ENCODE measurements at regions not wholly inside any gene's neighbourhood (a gene's known extent, or its start where the extent isn't known, plus 50 kb on each side); places are given as distances from the start of the nearest gene placed in this dataset.

DNA sequence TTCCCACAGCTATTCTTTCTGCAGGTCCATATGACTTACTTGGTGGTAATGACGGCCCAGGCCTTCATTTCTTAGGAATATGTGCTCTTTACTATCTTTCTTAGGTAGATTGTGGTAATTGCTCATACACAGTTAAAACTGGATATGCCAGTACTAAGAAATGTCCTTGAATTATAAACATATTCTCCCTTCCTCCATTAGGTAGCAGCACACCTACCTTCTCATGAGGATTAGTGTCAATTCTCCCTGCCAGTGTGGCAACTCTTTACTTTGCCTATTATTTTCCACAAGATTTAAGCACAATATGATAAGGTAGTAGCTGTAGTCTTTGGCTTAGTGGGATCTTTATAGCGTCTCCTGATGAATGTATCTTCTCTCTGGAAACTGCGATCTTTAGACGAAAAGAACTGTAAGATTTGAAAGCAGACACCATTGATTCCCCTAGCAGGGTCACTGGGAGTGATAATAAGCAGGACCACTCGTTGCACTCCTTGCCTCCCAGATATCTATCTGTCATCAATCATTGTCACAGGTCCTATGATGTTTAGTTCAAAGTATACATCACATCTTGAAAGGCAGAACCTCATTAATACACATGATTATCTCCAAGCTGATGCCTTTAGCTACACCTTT lies 1240.7 kb downstream of the C4orf33 start:
- TF ChIP-seq ZFX (IDR thresholded peaks at IDR 0.05; ENCODE audit: borderline replicate concordance) = no peak
- TF ChIP-seq, protein P1, sequence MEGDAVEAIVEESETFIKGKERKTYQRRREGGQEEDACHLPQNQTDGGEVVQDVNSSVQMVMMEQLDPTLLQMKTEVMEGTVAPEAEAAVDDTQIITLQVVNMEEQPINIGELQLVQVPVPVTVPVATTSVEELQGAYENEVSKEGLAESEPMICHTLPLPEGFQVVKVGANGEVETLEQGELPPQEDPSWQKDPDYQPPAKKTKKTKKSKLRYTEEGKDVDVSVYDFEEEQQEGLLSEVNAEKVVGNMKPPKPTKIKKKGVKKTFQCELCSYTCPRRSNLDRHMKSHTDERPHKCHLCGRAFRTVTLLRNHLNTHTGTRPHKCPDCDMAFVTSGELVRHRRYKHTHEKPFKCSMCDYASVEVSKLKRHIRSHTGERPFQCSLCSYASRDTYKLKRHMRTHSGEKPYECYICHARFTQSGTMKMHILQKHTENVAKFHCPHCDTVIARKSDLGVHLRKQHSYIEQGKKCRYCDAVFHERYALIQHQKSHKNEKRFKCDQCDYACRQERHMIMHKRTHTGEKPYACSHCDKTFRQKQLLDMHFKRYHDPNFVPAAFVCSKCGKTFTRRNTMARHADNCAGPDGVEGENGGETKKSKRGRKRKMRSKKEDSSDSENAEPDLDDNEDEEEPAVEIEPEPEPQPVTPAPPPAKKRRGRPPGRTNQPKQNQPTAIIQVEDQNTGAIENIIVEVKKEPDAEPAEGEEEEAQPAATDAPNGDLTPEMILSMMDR (IDR thresholded peaks at IDR 0.05) = peak; percentile 84
- no peak overlapping the region for H3K27ac ChIP-seq

DNA sequence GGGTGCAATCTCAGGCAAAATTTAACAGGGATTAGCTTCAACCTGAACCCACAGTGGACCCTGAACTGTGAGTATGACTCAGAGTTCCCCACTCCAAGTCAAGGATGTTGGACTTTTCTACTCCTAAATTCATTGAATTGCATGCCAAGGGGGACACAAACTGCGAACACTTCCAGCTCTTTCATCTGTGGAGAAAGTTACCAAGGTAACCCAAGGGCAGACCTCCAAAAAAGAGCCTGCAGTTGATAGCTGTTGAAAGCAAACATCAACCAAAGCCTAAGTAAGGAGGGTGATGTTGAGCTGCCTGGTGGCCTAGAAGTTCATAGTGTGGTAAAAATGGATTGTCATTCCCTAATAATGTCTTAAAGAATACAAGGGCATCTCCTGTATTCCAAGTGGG lies 1242.9 kb downstream of the C4orf33 start:
- H3K27ac ChIP-seq = no peak overlapping the region
- TF ChIP-seq, protein P1 (IDR thresholded peaks at IDR 0.05) = no peak
- no peak for TF ChIP-seq ZFX (IDR thresholded peaks at IDR 0.05; ENCODE audit: borderline replicate concordance)

DNA sequence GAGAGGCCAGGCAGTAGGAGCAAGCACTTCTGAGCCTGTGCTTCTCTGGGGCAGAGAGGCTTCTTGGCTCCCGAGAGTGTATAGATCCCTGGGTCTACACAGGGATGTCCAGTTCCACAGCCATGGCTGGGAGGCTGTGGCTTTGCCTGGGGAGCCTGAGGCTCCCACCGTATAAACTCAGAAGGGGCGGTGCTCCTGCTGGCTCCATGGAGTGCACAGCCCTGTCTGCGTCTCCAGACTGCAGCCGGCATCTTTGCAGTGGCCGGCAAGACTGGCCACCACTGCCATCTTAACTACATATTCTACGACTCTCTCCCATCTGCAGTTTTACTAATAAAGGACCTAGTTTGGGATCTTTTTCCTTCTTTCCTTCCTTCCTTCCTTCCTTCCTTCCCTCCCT lies 1253.8 kb downstream of the C4orf33 start:
- TF ChIP-seq, protein P1 (IDR thresholded peaks at IDR 0.05) = no peak
- TF ChIP-seq ZFX (IDR thresholded peaks at IDR 0.05; ENCODE audit: borderline replicate concordance) = no peak
- no peak overlapping the region for H3K27ac ChIP-seq

DNA sequence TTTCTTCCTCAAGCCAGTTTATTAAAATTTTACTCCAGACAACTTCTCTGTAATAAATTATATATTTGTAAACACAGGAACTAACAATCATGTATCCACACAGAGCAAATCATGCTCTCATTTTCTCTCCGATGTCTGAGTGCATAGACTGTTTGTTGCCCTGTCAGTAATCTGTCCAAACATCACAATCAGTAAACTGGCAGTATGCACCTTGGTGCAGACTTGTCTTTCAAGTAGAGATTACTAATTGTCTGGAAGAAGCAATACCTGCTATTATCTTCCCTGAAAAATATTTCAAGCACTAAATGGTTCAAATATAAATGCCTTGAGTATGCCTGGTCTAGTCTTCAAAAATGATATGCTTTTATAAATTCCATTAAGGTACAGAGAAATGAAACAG lies 1260.9 kb downstream of the C4orf33 start:
- no peak for TF ChIP-seq ZFX (IDR thresholded peaks at IDR 0.05; ENCODE audit: borderline replicate concordance)
- no peak overlapping the region for H3K27ac ChIP-seq

DNA sequence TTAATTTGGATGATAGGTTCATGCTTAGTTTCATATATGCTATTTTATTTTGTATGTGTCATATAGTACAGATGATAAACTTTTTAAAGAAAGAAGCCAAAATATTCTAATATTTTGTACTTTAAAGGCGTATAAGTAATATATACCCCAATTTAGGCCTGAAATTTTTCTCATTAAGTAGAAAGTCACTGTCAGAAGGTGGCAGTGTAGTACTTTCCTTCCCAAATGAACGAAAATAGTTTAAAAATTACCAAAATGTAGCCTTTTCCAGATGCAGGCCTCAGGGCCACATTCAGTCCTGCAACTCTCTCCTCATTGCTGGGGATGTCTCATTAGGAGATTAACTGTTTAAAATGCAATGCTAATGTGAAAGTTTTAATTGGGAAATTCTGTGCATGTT lies 1263.6 kb downstream of the C4orf33 start:
- H3K27ac ChIP-seq = no peak overlapping the region
- no peak for TF ChIP-seq ZFX (IDR thresholded peaks at IDR 0.05; ENCODE audit: borderline replicate concordance)
- TF ChIP-seq, protein P1 (IDR thresholded peaks at IDR 0.05) = peak; percentile 42

DNA sequence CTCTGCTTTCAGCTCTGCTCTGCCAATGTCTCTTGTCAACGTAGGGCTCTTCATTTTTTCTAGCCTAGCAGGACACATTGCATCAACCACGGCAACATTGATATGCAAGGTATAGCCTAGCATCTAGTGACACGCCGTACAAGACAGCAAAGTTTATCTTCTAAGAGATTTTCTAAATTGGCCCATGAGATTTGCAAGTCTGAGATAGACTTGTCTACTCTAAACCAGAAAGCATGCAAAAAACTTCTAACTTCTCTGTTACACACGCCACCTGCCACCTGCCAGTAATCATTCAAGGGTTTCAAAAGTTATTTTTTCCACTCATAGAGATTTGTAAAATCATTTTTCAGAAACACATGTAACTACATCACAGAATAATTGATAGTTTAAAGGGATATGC lies 1265.7 kb downstream of the C4orf33 start:
- TF ChIP-seq, protein P1 (IDR thresholded peaks at IDR 0.05) = no peak
- no peak for TF ChIP-seq ZFX (IDR thresholded peaks at IDR 0.05; ENCODE audit: borderline replicate concordance)

DNA sequence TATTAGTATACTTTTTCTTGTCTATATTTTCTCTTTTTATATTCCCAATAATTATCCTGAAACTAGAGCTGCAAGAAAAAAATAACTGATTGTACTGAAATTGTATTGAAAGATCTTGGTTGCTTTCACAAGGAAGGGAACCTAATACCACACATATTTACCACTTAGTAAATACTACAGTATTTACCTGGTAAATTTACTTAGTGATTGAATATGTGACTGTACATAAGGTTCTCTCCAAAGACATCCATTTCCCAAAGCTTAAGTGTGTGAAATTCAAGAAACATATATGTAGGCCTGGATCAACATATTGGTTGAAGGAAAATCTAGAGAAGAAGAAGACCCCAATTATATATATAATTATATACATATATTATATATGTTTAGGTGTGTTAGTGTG lies 1272.7 kb downstream of the C4orf33 start:
- TF ChIP-seq, protein P1 (IDR thresholded peaks at IDR 0.05) = no peak
- TF ChIP-seq ZFX (IDR thresholded peaks at IDR 0.05; ENCODE audit: borderline replicate concordance) = no peak

More for the DNA sequence above, 1265.7 kb downstream of the C4orf33 start:
- H3K27ac ChIP-seq = no peak overlapping the region

DNA sequence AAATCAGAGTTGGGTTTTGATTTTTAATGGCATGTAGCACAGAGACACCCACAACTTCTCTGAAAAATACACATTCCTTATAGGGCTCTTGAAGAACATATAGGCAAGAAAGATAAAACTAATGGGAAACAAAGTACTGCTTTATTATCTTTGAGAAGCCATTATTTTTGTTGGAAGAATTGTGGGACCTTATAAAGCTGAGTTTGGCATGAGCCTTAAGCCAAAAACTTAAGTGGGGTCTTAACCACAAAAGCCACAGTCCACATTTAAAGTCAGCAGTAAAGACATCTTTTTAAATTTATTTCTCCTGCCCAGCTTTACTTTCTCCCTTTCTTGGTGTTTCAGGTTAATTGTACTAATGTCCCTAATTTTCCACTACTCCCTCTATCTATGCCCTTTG lies 1297.3 kb downstream of the C4orf33 start:
- H3K27ac ChIP-seq = no peak overlapping the region
- no peak for TF ChIP-seq ZFX (IDR thresholded peaks at IDR 0.05; ENCODE audit: borderline replicate concordance)
- TF ChIP-seq, protein P1 (IDR thresholded peaks at IDR 0.05) = no peak

More for the DNA sequence above, 1272.7 kb downstream of the C4orf33 start:
- H3K27ac ChIP-seq = no peak overlapping the region
